ENCODE measurements at regions not wholly inside any gene's neighbourhood (a gene's known extent, or its start where the extent isn't known, plus 50 kb on each side); places are given as distances from the start of the nearest gene placed in this dataset.

DNA sequence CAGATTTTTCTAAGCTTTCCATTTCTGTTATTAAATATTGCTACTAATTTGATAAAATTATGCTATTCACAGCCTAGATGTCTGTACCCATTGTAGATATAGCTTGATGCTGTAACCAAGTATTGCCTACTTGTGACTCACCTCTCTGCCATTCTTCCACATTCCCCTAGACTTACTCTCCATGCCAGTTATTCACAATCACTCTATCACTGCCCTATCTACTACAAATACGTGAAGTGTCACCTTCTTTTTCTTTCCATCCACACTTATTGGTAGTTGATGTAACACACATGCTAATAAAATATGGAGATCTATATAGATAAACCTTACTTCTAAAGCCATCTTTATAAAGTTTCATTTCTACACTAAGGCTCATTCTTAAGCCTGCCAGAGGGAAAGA is 179.4 kb upstream of the PACRGL start:
- no peaks in the 10 kb centered on the region for H3K4me1 ChIP-seq (ENCODE audit: insufficient read depth, low read length)
- no peaks in the 10 kb centered on the region for H3K27me3 Mint-ChIP-seq
- no peak overlapping the region for H3K4me3 ChIP-seq (ENCODE audit: low read length)
- no peaks in the 10 kb centered on the region for H3K9me3 Mint-ChIP-seq
- POLR2A ChIA-PET = no interaction called here
- no peak overlapping the region for H3K4me3 Mint-ChIP-seq
- intact Hi-C loops (cut with DNase I, micrococcal nuclease) = no loop called here
- DNase-seq = no peak
- TF ChIP-seq, protein P1, sequence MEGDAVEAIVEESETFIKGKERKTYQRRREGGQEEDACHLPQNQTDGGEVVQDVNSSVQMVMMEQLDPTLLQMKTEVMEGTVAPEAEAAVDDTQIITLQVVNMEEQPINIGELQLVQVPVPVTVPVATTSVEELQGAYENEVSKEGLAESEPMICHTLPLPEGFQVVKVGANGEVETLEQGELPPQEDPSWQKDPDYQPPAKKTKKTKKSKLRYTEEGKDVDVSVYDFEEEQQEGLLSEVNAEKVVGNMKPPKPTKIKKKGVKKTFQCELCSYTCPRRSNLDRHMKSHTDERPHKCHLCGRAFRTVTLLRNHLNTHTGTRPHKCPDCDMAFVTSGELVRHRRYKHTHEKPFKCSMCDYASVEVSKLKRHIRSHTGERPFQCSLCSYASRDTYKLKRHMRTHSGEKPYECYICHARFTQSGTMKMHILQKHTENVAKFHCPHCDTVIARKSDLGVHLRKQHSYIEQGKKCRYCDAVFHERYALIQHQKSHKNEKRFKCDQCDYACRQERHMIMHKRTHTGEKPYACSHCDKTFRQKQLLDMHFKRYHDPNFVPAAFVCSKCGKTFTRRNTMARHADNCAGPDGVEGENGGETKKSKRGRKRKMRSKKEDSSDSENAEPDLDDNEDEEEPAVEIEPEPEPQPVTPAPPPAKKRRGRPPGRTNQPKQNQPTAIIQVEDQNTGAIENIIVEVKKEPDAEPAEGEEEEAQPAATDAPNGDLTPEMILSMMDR (IDR thresholded peaks at IDR 0.05) = no peak
- H3K4me1 Mint-ChIP-seq (ENCODE audit: low read depth) = no peaks in the 10 kb centered on the region
- CTCF ChIA-PET = no interaction called here
- no peaks in the 10 kb centered on the region for H3K36me3 Mint-ChIP-seq (ENCODE audit: low read depth)
- no peaks in the 10 kb centered on the region for H3K36me3 ChIP-seq (ENCODE audit: insufficient read depth, low read length)
- peaks cover 0 to 6% of the 10 kb centered on the region in 2 experiments for H3K9me3 ChIP-seq (ENCODE audit: control insufficient read depth in 1 of 2, insufficient read depth in 1 of 2, low read length in 2 of 2)
- H3K27ac Mint-ChIP-seq = no peak overlapping the region
- no peak for ATAC-seq (ENCODE audit: poor library complexity)
- no peaks in the 10 kb centered on the region for H3K27me3 ChIP-seq (ENCODE audit: control insufficient read depth in 1 of 2, insufficient read depth in 2 of 2, low read length in 2 of 2)
- H3K27ac ChIP-seq (ENCODE audit: low read depth in 1 of 2, low read length in 2 of 2) = no peak overlapping the region

DNA sequence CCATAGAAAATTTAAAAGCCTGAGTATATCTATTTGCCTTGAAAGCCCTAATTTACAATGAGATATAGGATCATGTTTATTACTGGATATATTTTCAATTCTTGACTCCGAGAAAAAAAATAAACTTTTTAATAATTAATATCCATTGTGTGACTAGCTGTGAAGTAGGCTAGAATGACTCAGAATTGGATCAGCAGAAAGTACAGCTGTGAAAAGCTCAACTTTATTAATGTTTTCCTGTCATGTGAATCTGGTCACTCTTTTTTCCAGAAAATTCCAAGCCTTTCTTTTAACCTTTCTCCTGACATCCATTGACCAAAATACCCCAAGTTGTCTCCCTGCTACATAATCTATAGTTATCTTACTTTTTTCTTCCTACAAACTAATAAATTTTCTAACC is 171.8 kb upstream of the PACRGL start:
- Mint-ChIP-seq H3K9me3 (no peaks in the 10 kb centered on the region), H3K4me3 (no peak overlapping the region), H3K36me3 (ENCODE audit: low read depth) (no peaks in the 10 kb centered on the region), H3K4me1 (ENCODE audit: low read depth) (no peaks in the 10 kb centered on the region), H3K27me3 (no peaks in the 10 kb centered on the region), H3K27ac (no peak overlapping the region)
- ATAC-seq (ENCODE audit: poor library complexity) = no peak
- no peaks in the 10 kb centered on the region for H3K9me3 ChIP-seq (ENCODE audit: control insufficient read depth in 1 of 2, insufficient read depth in 1 of 2, low read length in 2 of 2)
- TF ChIP-seq, protein P1 (IDR thresholded peaks at IDR 0.05) = no peak
- H3K27me3 ChIP-seq (ENCODE audit: control insufficient read depth in 1 of 2, insufficient read depth in 2 of 2, low read length in 2 of 2) = no peaks in the 10 kb centered on the region
- POLR2A ChIA-PET = no interaction called here
- no peaks in the 10 kb centered on the region for H3K36me3 ChIP-seq (ENCODE audit: insufficient read depth, low read length)
- intact Hi-C loops (cut with DNase I, micrococcal nuclease) = no loop called here
- DNase-seq = no peak
- no peaks in the 10 kb centered on the region for H3K4me1 ChIP-seq (ENCODE audit: insufficient read depth, low read length)
- no peak overlapping the region for H3K27ac ChIP-seq (ENCODE audit: low read depth in 1 of 2, low read length in 2 of 2)
- CTCF ChIA-PET = no interaction called here
- H3K4me3 ChIP-seq (ENCODE audit: low read length) = no peak overlapping the region

DNA sequence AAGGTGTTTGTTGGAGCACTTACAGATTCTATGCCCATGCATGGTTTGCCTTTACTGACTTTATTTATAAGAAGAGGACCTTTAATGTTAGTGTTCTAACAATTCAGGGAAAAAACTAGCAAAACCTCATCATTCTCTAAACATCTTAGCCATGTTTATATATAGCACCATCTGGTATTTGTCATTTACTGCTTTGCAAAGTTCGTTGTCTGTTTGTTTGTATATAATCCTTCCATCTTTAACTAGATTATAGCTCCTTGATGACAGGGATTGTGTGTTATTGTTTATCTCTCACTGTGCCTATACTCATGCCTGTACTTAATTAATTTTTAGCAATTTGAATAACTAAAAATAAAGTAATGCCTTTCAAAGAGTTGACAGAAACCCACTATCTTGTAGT is 170.6 kb upstream of the PACRGL start:
- Mint-ChIP-seq H3K36me3 (ENCODE audit: low read depth) (no peaks in the 10 kb centered on the region), H3K4me3 (no peak overlapping the region), H3K27ac (no peak overlapping the region), H3K4me1 (ENCODE audit: low read depth) (no peaks in the 10 kb centered on the region), H3K9me3 (no peaks in the 10 kb centered on the region), H3K27me3 (no peaks in the 10 kb centered on the region)
- H3K27ac ChIP-seq (ENCODE audit: low read depth in 1 of 2, low read length in 2 of 2) = no peak overlapping the region
- no peaks in the 10 kb centered on the region for H3K27me3 ChIP-seq (ENCODE audit: control insufficient read depth in 1 of 2, insufficient read depth in 2 of 2, low read length in 2 of 2)
- ATAC-seq (ENCODE audit: poor library complexity) = no peak
- no peaks in the 10 kb centered on the region for H3K9me3 ChIP-seq (ENCODE audit: control insufficient read depth in 1 of 2, insufficient read depth in 1 of 2, low read length in 2 of 2)
- intact Hi-C loops (cut with DNase I, micrococcal nuclease) = no loop called here
- no peaks in the 10 kb centered on the region for H3K36me3 ChIP-seq (ENCODE audit: insufficient read depth, low read length)
- ChIA-PET POLR2A (no interaction called here), CTCF (interaction anchor here (0.6 kb wide), 1 partner anchor 18 kb away, joined by 4 read pairs; no protein-coding TSS in a partner anchor)
- TF ChIP-seq, protein P1 (IDR thresholded peaks at IDR 0.05) = no peak
- no peaks in the 10 kb centered on the region for H3K4me1 ChIP-seq (ENCODE audit: insufficient read depth, low read length)
- DNase-seq = no peak
- H3K4me3 ChIP-seq (ENCODE audit: low read length) = no peak overlapping the region
